GM21786 (cell line): ENCODE measurements at regions not wholly inside any gene's neighbourhood (a gene's known extent, or its start where the extent isn't known, plus 50 kb on each side); places are given as distances from the start of the nearest gene placed in this dataset.

Experiments
- ATAC-seq: cut with Tn5 transposase; IDR thresholded peaks from one replicate; pipeline ENCODE4 v1.9.1; 2021; ENCODE audit not compliant: unreplicated experiment

DNA sequence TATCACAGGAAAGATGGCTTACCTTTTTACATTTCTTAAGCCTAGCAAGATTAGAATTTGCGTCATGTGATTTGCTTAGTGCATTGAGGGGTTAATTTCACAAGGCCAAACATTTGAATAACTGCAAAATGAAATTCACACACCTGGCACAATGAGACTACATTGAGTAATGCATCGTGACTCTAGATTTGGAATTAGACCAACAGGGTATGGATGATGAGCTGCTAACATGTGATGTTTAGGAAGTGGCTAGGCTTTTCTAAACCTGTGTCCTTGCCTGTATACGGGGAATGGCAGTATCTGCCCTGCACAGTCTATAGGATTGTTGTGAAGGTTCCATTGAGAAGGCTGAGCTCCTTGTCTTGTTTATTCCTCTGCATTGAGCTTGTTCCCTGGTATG, 160.1 kb downstream of the MFSD1 start:
- ATAC-seq = no peak

DNA sequence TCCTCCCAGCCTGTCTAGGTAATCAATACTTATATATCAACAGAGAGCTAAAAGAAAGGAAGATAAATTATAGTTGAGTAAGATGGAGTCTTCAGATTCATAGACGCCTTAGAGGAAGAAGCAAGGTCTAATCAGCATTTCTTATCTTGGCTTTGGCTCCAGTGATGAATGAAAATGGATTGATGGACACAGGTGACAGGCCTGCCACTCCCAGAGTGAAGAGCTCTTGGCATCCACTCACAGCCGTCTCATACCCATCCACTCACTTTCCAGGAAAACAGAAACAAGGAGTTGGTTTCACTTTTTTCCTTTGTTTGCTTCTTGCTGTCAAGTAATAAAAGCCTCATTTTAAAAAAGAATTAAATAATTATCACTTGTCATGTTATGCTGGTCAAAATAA, 168.2 kb downstream of the MFSD1 start:
- ATAC-seq = no peak

DNA sequence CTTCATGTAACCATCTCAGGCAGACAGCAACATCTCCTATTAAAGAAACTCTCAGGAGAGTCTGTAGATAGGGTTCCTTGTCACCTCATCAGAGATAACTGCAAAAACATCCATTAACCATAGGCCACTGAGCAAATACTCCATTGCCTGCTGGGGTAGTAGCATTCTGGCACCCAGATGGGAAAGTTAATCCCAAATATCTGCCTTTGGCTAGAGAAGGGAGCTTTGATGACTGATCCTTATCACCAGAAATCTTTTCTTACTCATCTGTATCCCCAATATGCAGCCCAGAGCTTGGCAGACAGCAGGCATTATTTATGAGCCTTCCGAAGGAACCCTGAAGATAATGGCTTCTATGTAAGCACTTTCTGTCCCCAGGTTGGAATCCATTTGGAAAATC, 173.1 kb downstream of the MFSD1 start:
- ATAC-seq = no peak

DNA sequence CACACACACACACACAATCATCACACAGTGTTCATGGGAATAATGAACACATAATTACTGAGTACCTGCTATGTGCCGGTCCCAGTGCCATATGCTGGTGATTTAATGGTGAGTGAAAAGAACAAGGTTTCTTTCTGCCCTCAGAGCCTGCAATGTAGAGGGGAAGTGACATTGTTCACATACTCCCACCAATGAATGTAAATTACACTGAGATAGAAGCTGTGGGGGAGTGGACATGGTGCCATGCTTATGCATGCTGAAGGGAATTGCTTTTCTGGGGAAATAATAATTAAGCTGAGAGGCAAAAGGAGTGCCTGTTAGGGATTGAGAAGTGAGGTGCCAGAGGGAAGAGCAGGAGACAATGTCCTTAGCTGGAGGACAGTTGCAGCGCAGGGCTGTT, 175.1 kb downstream of the MFSD1 start:
- no peak for ATAC-seq

GRCh38 chr3:158977497-158977896, 175.6 kb downstream of the MFSD1 start:
- ATAC-seq = no peak

GRCh38 chr3:158983216-158984099, 181.6 kb downstream of the MFSD1 start:
- ATAC-seq = no peak

GRCh38 chr3:158991146-158991705, 189.4 kb downstream of the MFSD1 start:
- ATAC-seq = no peak

- no peak for ATAC-seq
Measured at GRCh38 chr3:158992463-158992862, 190.6 kb downstream of the MFSD1 start.

- no peak for ATAC-seq
Measured at GRCh38 chr3:158994386-158994785, 192.5 kb downstream of the MFSD1 start.

DNA sequence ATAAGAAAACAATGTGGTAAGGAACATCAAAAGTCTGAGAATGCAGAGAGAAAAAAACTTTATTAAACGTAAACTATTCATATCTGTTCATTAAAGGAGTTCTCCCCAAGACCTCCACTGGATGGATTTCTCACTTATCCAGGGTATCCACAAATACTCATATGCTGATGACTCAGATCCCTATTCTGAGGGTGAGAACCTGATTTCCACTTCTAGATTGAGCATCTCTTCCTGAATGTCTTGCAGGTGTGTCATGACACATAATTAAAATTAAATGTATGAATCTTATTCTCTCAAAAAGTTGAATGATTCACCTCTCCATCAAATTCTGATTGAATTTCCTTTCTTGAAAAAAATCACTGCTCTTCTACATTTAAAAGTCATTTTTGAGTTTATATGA, 199.9 kb downstream of the MFSD1 start:
- no peak for ATAC-seq

DNA sequence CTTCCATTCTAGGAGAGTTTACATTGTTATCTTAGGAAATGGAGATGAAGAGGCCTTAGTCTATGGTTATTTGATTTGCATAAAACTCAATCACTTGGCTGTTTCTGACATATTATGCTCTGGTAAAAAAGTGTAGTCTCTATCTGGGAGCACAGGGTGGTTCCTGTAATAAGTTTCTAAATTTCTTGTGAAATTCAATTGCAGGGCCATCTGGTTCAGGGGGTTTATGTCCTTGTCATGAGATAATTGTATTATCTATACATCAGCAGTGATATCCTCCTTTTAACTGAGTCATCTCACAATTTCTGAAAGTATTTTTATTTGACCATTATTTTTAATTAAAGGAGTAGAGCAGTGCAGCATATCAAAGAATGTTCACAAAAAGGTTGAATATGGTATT, 203.3 kb downstream of the MFSD1 start:
- no peak for ATAC-seq

GRCh38 chr3:159007331-159007730, 205.5 kb downstream of the MFSD1 start:
- ATAC-seq = no peak

- ATAC-seq = no peak
Measured at GRCh38 chr3:159008401-159008800, 206.5 kb downstream of the MFSD1 start.

- ATAC-seq = no peak
Measured at GRCh38 chr3:159018341-159018740, 216.5 kb downstream of the MFSD1 start.

GRCh38 chr3:159025733-159026132, 223.9 kb downstream of the MFSD1 start:
- ATAC-seq = no peak

DNA sequence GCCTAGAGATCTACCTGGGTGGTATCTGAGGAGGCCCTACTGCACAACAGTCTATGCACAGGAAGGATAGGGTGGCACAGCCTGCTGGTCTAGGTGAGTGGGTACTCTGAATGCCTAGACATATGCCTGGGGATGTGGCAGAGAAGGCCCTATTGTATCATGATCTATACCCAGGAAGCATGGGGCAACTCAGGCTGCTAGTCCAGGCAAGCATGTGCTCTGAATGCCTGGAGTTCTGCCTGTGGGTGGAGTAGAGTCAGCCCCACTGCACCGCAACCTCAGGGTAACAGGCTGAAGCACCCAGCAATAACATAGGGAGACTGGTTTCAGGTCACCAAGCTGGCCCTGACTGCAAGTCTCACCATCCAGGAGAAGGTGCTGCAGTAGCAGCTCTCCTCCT, 224.7 kb downstream of the MFSD1 start:
- no peak for ATAC-seq

GRCh38 chr3:159028706-159029105, 226.9 kb downstream of the MFSD1 start:
- ATAC-seq = no peak

- ATAC-seq = peak; percentile 45
Measured at GRCh38 chr3:159029306-159030026, 227.6 kb downstream of the MFSD1 start.

DNA sequence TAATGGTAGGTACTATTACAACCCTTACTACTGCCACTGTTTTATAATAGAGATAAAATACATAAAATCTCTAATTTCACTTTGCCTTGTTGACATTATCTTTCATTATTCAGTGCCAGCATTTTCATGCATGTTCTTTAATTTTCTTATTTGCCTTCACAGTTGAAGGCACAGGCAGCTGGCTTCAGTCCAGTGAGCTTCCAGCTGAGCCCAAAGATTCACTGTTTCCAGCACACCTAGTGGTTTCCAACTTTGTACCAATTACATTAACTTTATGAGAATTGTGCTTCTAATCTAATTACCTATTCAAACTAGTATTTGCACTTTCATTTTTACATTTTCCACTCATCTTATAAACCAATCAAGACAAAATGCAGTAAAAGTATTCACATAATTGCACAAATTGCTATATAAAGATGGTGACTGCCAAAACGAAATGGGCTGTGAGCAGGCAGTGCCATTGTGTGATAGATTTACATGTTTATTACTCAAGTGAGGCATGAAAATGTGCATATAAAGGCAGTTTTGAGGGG, 228.3 kb downstream of the MFSD1 start:
- no peak for ATAC-seq

DNA sequence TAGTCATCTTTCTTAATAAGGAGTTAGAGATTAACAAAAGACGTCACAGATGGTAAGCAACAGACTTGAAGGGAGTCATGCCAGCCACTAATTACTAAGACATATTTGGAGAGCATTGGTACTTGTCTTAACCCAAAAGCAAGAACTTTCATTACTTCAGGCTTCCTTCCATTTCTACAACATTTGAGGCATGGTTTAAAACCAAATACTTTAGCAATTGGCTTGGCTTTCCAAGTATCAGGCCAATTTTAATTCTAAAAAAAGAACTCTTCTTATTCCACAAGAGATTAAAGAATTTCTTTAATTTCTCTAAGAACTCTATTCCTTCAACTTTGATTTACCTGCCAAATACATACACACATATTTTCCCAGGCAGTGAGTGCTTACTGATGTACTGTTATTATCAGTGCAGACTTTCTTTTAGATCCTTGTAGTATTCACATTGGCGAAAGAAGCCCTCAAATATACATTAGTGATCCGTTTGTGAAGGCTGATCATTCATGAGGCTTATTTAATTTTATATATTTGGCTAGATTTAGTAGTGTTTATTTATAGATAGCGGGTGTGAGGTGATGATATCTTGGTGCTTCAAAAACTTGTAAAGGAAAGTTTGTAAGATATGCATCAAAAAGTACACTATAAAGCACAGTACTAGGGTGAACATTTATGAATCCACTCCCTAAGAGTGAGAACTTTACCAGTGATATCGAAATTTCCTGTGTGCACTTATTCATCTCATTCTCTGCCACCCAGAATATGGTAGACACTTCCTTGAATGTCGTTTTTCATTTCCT, 229.2 kb downstream of the MFSD1 start:
- ATAC-seq = no peak

- no peak for ATAC-seq
Measured at GRCh38 chr3:159032311-159032710, 230.5 kb downstream of the MFSD1 start.
